ENCODE measurements at regions not wholly inside any gene's neighbourhood (a gene's known extent, or its start where the extent isn't known, plus 50 kb on each side); places are given as distances from the start of the nearest gene placed in this dataset.

GRCh38 chrX:35015621-35016020 lies 73.0 kb downstream of the FAM47B start (continued):
- no peak for TF ChIP-seq ZNF114 (tag by site-specific recombination; IDR thresholded peaks at IDR 0.05)
- TF ChIP-seq ZNF138 (tag by site-specific recombination; IDR thresholded peaks at IDR 0.05; ENCODE audit: borderline replicate concordance): no peak
- no peak for TF ChIP-seq ZNF843 (tag by site-specific recombination; IDR thresholded peaks at IDR 0.05)
- no peak for TF ChIP-seq ZNF830 (tag by site-specific recombination; IDR thresholded peaks at IDR 0.05; ENCODE audit: low read depth)
- no peak for TF ChIP-seq ZNF341 (tag by site-specific recombination; IDR thresholded peaks at IDR 0.05; ENCODE audit: low read depth)
- TF ChIP-seq ZNF664 (tag by site-specific recombination; IDR thresholded peaks at IDR 0.05): no peak
- no peak for TF ChIP-seq ZNF704 (tag by site-specific recombination; IDR thresholded peaks at IDR 0.05)

DNA sequence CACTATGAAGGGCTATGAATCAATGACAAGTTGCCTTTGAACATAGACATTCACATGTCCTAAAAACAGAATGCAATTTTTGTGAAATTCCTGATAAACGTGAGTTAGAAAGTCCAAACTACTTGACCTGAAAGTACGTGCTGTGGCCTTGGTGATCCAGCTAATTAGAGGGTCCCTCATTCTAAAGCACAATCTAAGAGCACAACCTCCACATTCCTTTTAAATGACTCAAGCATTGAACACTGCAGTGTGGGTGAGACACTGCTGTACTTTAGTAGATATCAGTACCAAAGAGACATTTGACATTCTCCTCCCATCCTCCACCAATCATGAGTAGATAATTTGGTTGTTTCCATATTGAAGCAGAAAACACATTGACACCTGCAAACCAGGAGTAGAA lies 73.5 kb downstream of the FAM47B start:
- no peak for TF ChIP-seq MZF1 (tag by site-specific recombination; IDR thresholded peaks at IDR 0.05; ENCODE audit: borderline replicate concordance)
- no peak for TF ChIP-seq ZNF610 (tag by site-specific recombination; IDR thresholded peaks at IDR 0.05; ENCODE audit: borderline replicate concordance)
- TF ChIP-seq SCRT1 (tag by site-specific recombination; IDR thresholded peaks at IDR 0.05; ENCODE audit: borderline replicate concordance): no peak
- no peak for TF ChIP-seq ZNF433 (tag by site-specific recombination; IDR thresholded peaks at IDR 0.05; ENCODE audit: low read depth)
- ChIA-PET CTCF (no interaction called here), POLR2A (no interaction called here)
- Histone ChIP-seq H3K4me1 (ENCODE audit: control insufficient read depth, insufficient read depth, low read length) (no peaks in the 10 kb centered on the region), H3K27ac (ENCODE audit: extremely low read depth, low read depth, low read length) (no peak overlapping the region), H3K4me3 (ENCODE audit: low read depth, low read length) (no peak overlapping the region), H3K36me3 (ENCODE audit: control insufficient read depth in 2 of 2, insufficient read depth in 1 of 2, low read length in 2 of 2) (no peaks in the 10 kb centered on the region), H3K9me3 (ENCODE audit: control insufficient read depth, insufficient read depth, low read depth, low read length) (no peaks in the 10 kb centered on the region)

- Histone ChIP-seq H3K36me3 (ENCODE audit: control insufficient read depth in 2 of 2, insufficient read depth in 1 of 2, low read length in 2 of 2) (no peaks in the 10 kb centered on the region), H3K27ac (ENCODE audit: extremely low read depth, low read depth, low read length) (no peak overlapping the region), H3K4me3 (ENCODE audit: low read depth, low read length) (no peak overlapping the region), H3K9me3 (ENCODE audit: control insufficient read depth, insufficient read depth, low read depth, low read length) (no peaks in the 10 kb centered on the region), H3K4me1 (ENCODE audit: control insufficient read depth, insufficient read depth, low read length) (no peaks in the 10 kb centered on the region)
- TF ChIP-seq ZNF19 (tag by site-specific recombination; IDR thresholded peaks at IDR 0.05; ENCODE audit: low read depth) (no peak), ZNF23 (tag by site-specific recombination; IDR thresholded peaks at IDR 0.05; ENCODE audit: borderline replicate concordance) (no peak)
- CTCF ChIA-PET: no interaction called here
- POLR2A ChIA-PET: no interaction called here
Observed at GRCh38 chrX:35017284-35017683, 74.7 kb downstream of the FAM47B start.

GRCh38 chrX:35023683-35024082 lies 81.1 kb downstream of the FAM47B start:
- no peak for TF ChIP-seq ZNF404 (tag by site-specific recombination; IDR thresholded peaks at IDR 0.05)
- no peak for TF ChIP-seq IKZF3 (tag by site-specific recombination; IDR thresholded peaks at IDR 0.05)
- TF ChIP-seq, protein P1, sequence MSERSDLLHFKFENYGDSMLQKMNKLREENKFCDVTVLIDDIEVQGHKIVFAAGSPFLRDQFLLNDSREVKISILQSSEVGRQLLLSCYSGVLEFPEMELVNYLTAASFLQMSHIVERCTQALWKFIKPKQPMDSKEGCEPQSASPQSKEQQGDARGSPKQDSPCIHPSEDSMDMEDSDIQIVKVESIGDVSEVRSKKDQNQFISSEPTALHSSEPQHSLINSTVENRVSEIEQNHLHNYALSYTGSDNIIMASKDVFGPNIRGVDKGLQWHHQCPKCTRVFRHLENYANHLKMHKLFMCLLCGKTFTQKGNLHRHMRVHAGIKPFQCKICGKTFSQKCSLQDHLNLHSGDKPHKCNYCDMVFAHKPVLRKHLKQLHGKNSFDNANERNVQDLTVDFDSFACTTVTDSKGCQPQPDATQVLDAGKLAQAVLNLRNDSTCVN (tag by site-specific recombination; optimal IDR thresholded peaks at IDR 0.05): no peak
- TF ChIP-seq ZNF621 (tag by site-specific recombination; IDR thresholded peaks at IDR 0.05): no peak
- no peak for TF ChIP-seq ZNF549 (tag by site-specific recombination; IDR thresholded peaks at IDR 0.05)
- no peak for TF ChIP-seq ZSCAN23 (tag by site-specific recombination; IDR thresholded peaks at IDR 0.05)
- no peak for TF ChIP-seq KLF8 (tag by site-specific recombination; IDR thresholded peaks at IDR 0.05)
- TF ChIP-seq SP2 (tag by site-specific recombination; IDR thresholded peaks at IDR 0.05): no peak
- TF ChIP-seq GLIS2 (tag by site-specific recombination; IDR thresholded peaks at IDR 0.05): no peak
- no peak for TF ChIP-seq ZNF561 (tag by site-specific recombination; IDR thresholded peaks at IDR 0.05; ENCODE audit: borderline replicate concordance)
- no peak for TF ChIP-seq ZNF146 (tag by site-specific recombination; IDR thresholded peaks at IDR 0.05)
- no peak for TF ChIP-seq ZNF132 (tag by site-specific recombination; IDR thresholded peaks at IDR 0.05; ENCODE audit: borderline replicate concordance)
- TF ChIP-seq ZNF302 (tag by site-specific recombination; IDR thresholded peaks at IDR 0.05; ENCODE audit: low read depth): no peak
- TF ChIP-seq ZFP37 (tag by site-specific recombination; IDR thresholded peaks at IDR 0.05): no peak
- TF ChIP-seq KLF16 (tag by site-specific recombination; IDR thresholded peaks at IDR 0.05): no peak
- TF ChIP-seq ZNF747 (tag by site-specific recombination; IDR thresholded peaks at IDR 0.05): no peak
- no peak for TF ChIP-seq ZNF704 (tag by site-specific recombination; IDR thresholded peaks at IDR 0.05)
- TF ChIP-seq ZNF837 (tag by site-specific recombination; IDR thresholded peaks at IDR 0.05): no peak
- POLR2A ChIA-PET: no interaction called here
- no peaks in the 10 kb centered on the region for H3K9me3 ChIP-seq (ENCODE audit: control insufficient read depth, insufficient read depth, low read depth, low read length)
- no peak overlapping the region for H3K27ac ChIP-seq (ENCODE audit: extremely low read depth, low read depth, low read length)
- H3K4me1 ChIP-seq (ENCODE audit: control insufficient read depth, insufficient read depth, low read length): no peaks in the 10 kb centered on the region
- CTCF ChIA-PET: no interaction called here
- H3K4me3 ChIP-seq (ENCODE audit: low read depth, low read length): no peak overlapping the region
- no peaks in the 10 kb centered on the region for H3K36me3 ChIP-seq (ENCODE audit: control insufficient read depth in 2 of 2, insufficient read depth in 1 of 2, low read length in 2 of 2)

Measured in HEK293 (cell line).